NCI-H69 (cell line): ENCODE measurements at regions not wholly inside any gene's neighbourhood (a gene's known extent, or its start where the extent isn't known, plus 50 kb on each side); places are given as distances from the start of the nearest gene placed in this dataset.
A peak's percentile ranks its signal among the peaks of the same experiment; 100 is the strongest.

ENCODE experiments used
- DNase-seq: peaks from one replicate; lab custom pipeline; 2025; lab: John Stamatoyannopoulos, UW

GRCh38 chr20:59403261-59403961 is 103.0 kb downstream of the EDN3 start:
- DNase-seq = peak; percentile 76

- no peak for DNase-seq
Measured at GRCh38 chr20:59403962-59404314, 103.5 kb downstream of the EDN3 start.

GRCh38 chr20:59404749-59405148 is 104.3 kb downstream of the EDN3 start:
- no peak for DNase-seq

- DNase-seq = peak; percentile 84
Measured at GRCh38 chr20:59405226-59406200, 105.1 kb downstream of the EDN3 start.

GRCh38 chr20:59406446-59406845 is 106.0 kb downstream of the EDN3 start:
- no peak for DNase-seq

- DNase-seq = no peak
Measured at GRCh38 chr20:59411170-59411569, 110.8 kb downstream of the EDN3 start.

GRCh38 chr20:59411589-59411988 is 111.2 kb downstream of the EDN3 start:
- DNase-seq = no peak

GRCh38 chr20:59412181-59412580 is 111.8 kb downstream of the EDN3 start:
- peak; percentile 95 for DNase-seq

- peak; percentile 90 for DNase-seq
Measured at GRCh38 chr20:59412875-59413284, 112.5 kb downstream of the EDN3 start.

- DNase-seq = peak; percentile 88
Measured at GRCh38 chr20:59413326-59413865, 113.0 kb downstream of the EDN3 start.

- no peak for DNase-seq
Measured at GRCh38 chr20:59414936-59415623, 114.7 kb downstream of the EDN3 start.

- DNase-seq = no peak
Measured at GRCh38 chr20:59416916-59417315, 116.5 kb downstream of the EDN3 start.

- peak; percentile 81 for DNase-seq
Measured at GRCh38 chr20:59421089-59421488, 120.7 kb downstream of the EDN3 start.

GRCh38 chr20:59421920-59422637 is 121.7 kb downstream of the EDN3 start:
- DNase-seq = no peak

- no peak for DNase-seq
Measured at GRCh38 chr20:59422872-59423544, 122.6 kb downstream of the EDN3 start.

GRCh38 chr20:59424976-59425375 is 124.6 kb downstream of the EDN3 start:
- DNase-seq = no peak

GRCh38 chr20:59425572-59425971 is 125.2 kb downstream of the EDN3 start:
- no peak for DNase-seq

GRCh38 chr20:59428006-59428405 is 127.6 kb downstream of the EDN3 start:
- no peak for DNase-seq

- DNase-seq = peak; percentile 16
Measured at GRCh38 chr20:59428441-59429205, 128.2 kb downstream of the EDN3 start.

- DNase-seq = peak; percentile 22
Measured at GRCh38 chr20:59429396-59429795, 129.0 kb downstream of the EDN3 start.
